ENCODE measurements at regions not wholly inside any gene's neighbourhood (a gene's known extent, or its start where the extent isn't known, plus 50 kb on each side); places are given as distances from the start of the nearest gene placed in this dataset.

GRCh38 chr19:28847468-28847867 lies 365.5 kb downstream of the UQCRFS1 start:
- in situ Hi-C loops (cut with MboI; ENCODE audit: low pct_unique_long_range_greater_than_20kb in 2 of 9, low sequenced_read_pairs in 9 of 9, unreplicated experiment in 9 of 9) = no loop called here
- Histone ChIP-seq H3K4me3 (no peak overlapping the region), H3K4me1 (replicated peaks in 1 of 2) (peaks cover 0 to 5% of the 10 kb centered on the region in 2 donors), H3K27ac (no peak overlapping the region)
- WGBS, 10 experiments = 0 to 100% (median 71%) methylated on average over 1 to 4 of the region's 4 CpGs; no CpG with 5 or more reads in 2 of the 10 experiments
- peak in 7 of 8 experiments; percentile 43 to 99 (median 90) for ATAC-seq (replicated peaks in 6 of 8)

- Histone ChIP-seq H3K4me3 (no peak overlapping the region), H3K27ac (no peak overlapping the region), H3K4me1 (replicated peaks in 1 of 2) (peaks cover 0 to 5% of the 10 kb centered on the region in 2 donors)
- 33 to 100% (median 75%) methylated on average over 1 to 4 of the region's 4 CpGs; no CpG with 5 or more reads in 5 of the 10 experiments for WGBS, 10 experiments
- ATAC-seq (replicated peaks in 6 of 8) = no peak
- in situ Hi-C loops (cut with MboI; ENCODE audit: low pct_unique_long_range_greater_than_20kb in 2 of 9, low sequenced_read_pairs in 9 of 9, unreplicated experiment in 9 of 9) = no loop called here
Observed at GRCh38 chr19:28846094-28846812, 366.7 kb downstream of the UQCRFS1 start.

GRCh38 chr19:28843761-28844492 lies 369.0 kb downstream of the UQCRFS1 start:
- no peak for ATAC-seq (replicated peaks in 6 of 8)
- WGBS, 10 experiments = 0 to 88% (median 75%) methylated on average over 1 to 5 of the region's 6 CpGs; no CpG with 5 or more reads in 1 of the 10 experiments
- Histone ChIP-seq H3K27ac (no peak overlapping the region), H3K4me3 (no peak overlapping the region), H3K4me1 (replicated peaks in 1 of 2) (no peaks in the 10 kb centered on the region)
- in situ Hi-C loops (cut with MboI; ENCODE audit: low pct_unique_long_range_greater_than_20kb in 2 of 9, low sequenced_read_pairs in 9 of 9, unreplicated experiment in 9 of 9) = no loop called here

GRCh38 chr19:28841531-28841930 lies 371.4 kb downstream of the UQCRFS1 start:
- ATAC-seq (replicated peaks in 6 of 8) = no peak
- Histone ChIP-seq H3K27ac (no peak overlapping the region), H3K4me3 (no peak overlapping the region), H3K4me1 (replicated peaks in 1 of 2) (no peaks in the 10 kb centered on the region)
- in situ Hi-C loops (cut with MboI; ENCODE audit: low pct_unique_long_range_greater_than_20kb in 2 of 9, low sequenced_read_pairs in 9 of 9, unreplicated experiment in 9 of 9) = no loop called here
- WGBS, 10 experiments = 14 to 100% (median 50%) methylated on average over 1 of the region's 3 CpGs; no CpG with 5 or more reads in 6 of the 10 experiments

- 51 to 100% (median 94%) methylated on average over 1 to 2 of the region's 2 CpGs; no CpG with 5 or more reads in 3 of the 10 experiments for WGBS, 10 experiments
- Histone ChIP-seq H3K4me1 (replicated peaks in 1 of 2) (peaks cover 3 to 5% of the 10 kb centered on the region in 2 donors), H3K27ac (no peak overlapping the region), H3K4me3 (no peak overlapping the region)
- in situ Hi-C loops (cut with MboI; ENCODE audit: low pct_unique_long_range_greater_than_20kb in 2 of 9, low sequenced_read_pairs in 9 of 9, unreplicated experiment in 9 of 9) = no loop called here
- no peak for ATAC-seq (replicated peaks in 6 of 8)
Observed at GRCh38 chr19:28840891-28841290, 372.1 kb downstream of the UQCRFS1 start.

- in situ Hi-C loops (cut with MboI; ENCODE audit: low pct_unique_long_range_greater_than_20kb in 2 of 9, low sequenced_read_pairs in 9 of 9, unreplicated experiment in 9 of 9) = no loop called here
- no peak for ATAC-seq (replicated peaks in 6 of 8)
- peaks cover 4 to 7% of the 10 kb centered on the region in 2 donors for H3K4me1 ChIP-seq (replicated peaks in 1 of 2)
- H3K4me3 ChIP-seq = no peak overlapping the region
- 8 to 100% (median 90%) methylated on average over 1 to 3 of the region's 3 CpGs; no CpG with 5 or more reads in 2 of the 10 experiments for WGBS, 10 experiments
- no peak overlapping the region for H3K27ac ChIP-seq
Observed at GRCh38 chr19:28839455-28839854, 373.5 kb downstream of the UQCRFS1 start.

- H3K4me3 ChIP-seq = no peak overlapping the region
- in situ Hi-C loops (cut with MboI; ENCODE audit: low pct_unique_long_range_greater_than_20kb in 2 of 9, low sequenced_read_pairs in 9 of 9, unreplicated experiment in 9 of 9) = no loop called here
- WGBS, 10 experiments = 0 to 92% (median 60%) methylated on average over 1 to 3 of the region's 5 CpGs; no CpG with 5 or more reads in 3 of the 10 experiments
- H3K4me1 ChIP-seq (replicated peaks in 1 of 2) = peaks cover 4 to 7% of the 10 kb centered on the region in 2 donors
- no peak overlapping the region for H3K27ac ChIP-seq
- ATAC-seq (replicated peaks in 6 of 8) = no peak
Observed at GRCh38 chr19:28838909-28839308, 374.0 kb downstream of the UQCRFS1 start.

- ATAC-seq (replicated peaks in 6 of 8) = peak in 4 of 8 experiments; percentile 44 to 89 (median 52)
- H3K4me3 ChIP-seq = no peak overlapping the region
- in situ Hi-C loops (cut with MboI; ENCODE audit: low pct_unique_long_range_greater_than_20kb in 2 of 9, low sequenced_read_pairs in 9 of 9, unreplicated experiment in 9 of 9) = no loop called here
- peaks cover 7 to 15% of the 10 kb centered on the region in 2 donors for H3K4me1 ChIP-seq (replicated peaks in 1 of 2)
- WGBS, 10 experiments = 0 to 90% (median 67%) methylated on average over 1 to 7 of the region's 7 CpGs; no CpG with 5 or more reads in 1 of the 10 experiments
- no peak overlapping the region for H3K27ac ChIP-seq
Observed at GRCh38 chr19:28836421-28836820, 376.5 kb downstream of the UQCRFS1 start.

- ATAC-seq (replicated peaks in 6 of 8) = no peak
- in situ Hi-C loops (cut with MboI; ENCODE audit: low pct_unique_long_range_greater_than_20kb in 2 of 9, low sequenced_read_pairs in 9 of 9, unreplicated experiment in 9 of 9) = no loop called here
- peaks cover 11 to 16% of the 10 kb centered on the region in 2 donors for H3K4me1 ChIP-seq (replicated peaks in 1 of 2)
Observed at GRCh38 chr19:28834996-28835395, 378.0 kb downstream of the UQCRFS1 start.

GRCh38 chr19:28831462-28831861 lies 381.5 kb downstream of the UQCRFS1 start:
- H3K27ac ChIP-seq = no peak overlapping the region
- WGBS, 10 experiments = 0 to 40% methylated on average over 1 to 2 of the region's 5 CpGs; no CpG with 5 or more reads in 8 of the 10 experiments
- in situ Hi-C loops (cut with MboI; ENCODE audit: low pct_unique_long_range_greater_than_20kb in 2 of 9, low sequenced_read_pairs in 9 of 9, unreplicated experiment in 9 of 9) = no loop called here
- no peak overlapping the region for H3K4me3 ChIP-seq
- peaks cover 11 to 16% of the 10 kb centered on the region in 2 donors for H3K4me1 ChIP-seq (replicated peaks in 1 of 2)
- ATAC-seq (replicated peaks in 6 of 8) = peak in 4 of 8 experiments; percentile 17 to 55 (median 48)

More at GRCh38 chr19:28834996-28835395, 378.0 kb downstream of the UQCRFS1 start:
- Histone ChIP-seq H3K27ac (no peak overlapping the region), H3K4me3 (no peak overlapping the region)
- 17 to 100% (median 87%) methylated on average over 1 to 3 of the region's 3 CpGs; no CpG with 5 or more reads in 2 of the 10 experiments for WGBS, 10 experiments

GRCh38 chr19:28829762-28830161 lies 383.2 kb downstream of the UQCRFS1 start:
- no peak for ATAC-seq (replicated peaks in 6 of 8)
- Histone ChIP-seq H3K4me1 (replicated peaks in 1 of 2) (peaks cover 7 to 9% of the 10 kb centered on the region in 2 donors), H3K27ac (no peak overlapping the region), H3K4me3 (no peak overlapping the region)
- WGBS, 10 experiments = 8 to 100% (median 86%) methylated on average over 2 to 4 of the region's 4 CpGs; no CpG with 5 or more reads in 3 of the 10 experiments
- in situ Hi-C loops (cut with MboI; ENCODE audit: low pct_unique_long_range_greater_than_20kb in 2 of 9, low sequenced_read_pairs in 9 of 9, unreplicated experiment in 9 of 9) = no loop called here

- Histone ChIP-seq H3K4me3 (no peak overlapping the region), H3K4me1 (replicated peaks in 1 of 2) (peaks cover 7 to 9% of the 10 kb centered on the region in 2 donors), H3K27ac (no peak overlapping the region)
- in situ Hi-C loops (cut with MboI; ENCODE audit: low pct_unique_long_range_greater_than_20kb in 2 of 9, low sequenced_read_pairs in 9 of 9, unreplicated experiment in 9 of 9) = no loop called here
- ATAC-seq (replicated peaks in 6 of 8) = peak in 2 of 8 experiments; percentile 84 to 98
- 13 to 100% (median 50%) methylated on average over 1 of the region's 1 CpG; no CpG with 5 or more reads in 6 of the 10 experiments for whole genome bisulfite sequencing, 10 experiments
Observed at GRCh38 chr19:28829359-28829758, 383.6 kb downstream of the UQCRFS1 start.

- in situ Hi-C loops (cut with MboI; ENCODE audit: low pct_unique_long_range_greater_than_20kb in 2 of 9, low sequenced_read_pairs in 9 of 9, unreplicated experiment in 9 of 9) = no loop called here
- H3K4me1 ChIP-seq (replicated peaks in 1 of 2) = peaks cover 7 to 16% of the 10 kb centered on the region in 2 donors
- 0 to 93% (median 50%) methylated on average over 1 to 9 of the region's 10 CpGs; no CpG with 5 or more reads in 1 of the 10 experiments for WGBS, 10 experiments
- H3K27ac ChIP-seq = no peak overlapping the region
- no peak for ATAC-seq (replicated peaks in 6 of 8)
- H3K4me3 ChIP-seq = no peak overlapping the region
Observed at GRCh38 chr19:28828276-28828870, 384.6 kb downstream of the UQCRFS1 start.

All from motor neuron (in vitro differentiated cells).